Gastroesophageal sphincter (tissue), 3 donors: ENCODE measurements at regions not wholly inside any gene's neighbourhood (a gene's known extent, or its start where the extent isn't known, plus 50 kb on each side); places are given as distances from the start of the nearest gene placed in this dataset.

Experiments used
- EP300 ChIP-seq: sonication (generic); formaldehyde crosslinking; IDR thresholded peaks from one replicate; pipeline ENCODE4 v1.6.1; 2017; ENCODE audit warnings: antibody characterized with exemption, mild to moderate bottlenecking
- POLR2AphosphoS5 ChIP-seq: sonication (generic); formaldehyde crosslinking; IDR thresholded peaks from one replicate; pipeline ENCODE4 v1.6.1; 2017; ENCODE audit warnings: antibody characterized with exemption
- TF ChIP-seq, protein P1 (sequence below), 4 experiments: fragments of 200-600 bp in 2 of 4; fragments of 450-650 bp in 2 of 4; sonication (generic) in 1 of 4; IDR thresholded peaks; one replicate each; pipeline ENCODE4 v1.5.1; 2017 to 2019; ENCODE audit warnings: antibody characterized with exemption in 4 of 4, mild to moderate bottlenecking in 2 of 4, moderate library complexity in 2 of 4

- TF ChIP-seq, protein P1, sequence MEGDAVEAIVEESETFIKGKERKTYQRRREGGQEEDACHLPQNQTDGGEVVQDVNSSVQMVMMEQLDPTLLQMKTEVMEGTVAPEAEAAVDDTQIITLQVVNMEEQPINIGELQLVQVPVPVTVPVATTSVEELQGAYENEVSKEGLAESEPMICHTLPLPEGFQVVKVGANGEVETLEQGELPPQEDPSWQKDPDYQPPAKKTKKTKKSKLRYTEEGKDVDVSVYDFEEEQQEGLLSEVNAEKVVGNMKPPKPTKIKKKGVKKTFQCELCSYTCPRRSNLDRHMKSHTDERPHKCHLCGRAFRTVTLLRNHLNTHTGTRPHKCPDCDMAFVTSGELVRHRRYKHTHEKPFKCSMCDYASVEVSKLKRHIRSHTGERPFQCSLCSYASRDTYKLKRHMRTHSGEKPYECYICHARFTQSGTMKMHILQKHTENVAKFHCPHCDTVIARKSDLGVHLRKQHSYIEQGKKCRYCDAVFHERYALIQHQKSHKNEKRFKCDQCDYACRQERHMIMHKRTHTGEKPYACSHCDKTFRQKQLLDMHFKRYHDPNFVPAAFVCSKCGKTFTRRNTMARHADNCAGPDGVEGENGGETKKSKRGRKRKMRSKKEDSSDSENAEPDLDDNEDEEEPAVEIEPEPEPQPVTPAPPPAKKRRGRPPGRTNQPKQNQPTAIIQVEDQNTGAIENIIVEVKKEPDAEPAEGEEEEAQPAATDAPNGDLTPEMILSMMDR (IDR thresholded peaks at IDR 0.05) = no peak
- TF ChIP-seq POLR2AphosphoS5 (no peak), EP300 (no peak)
Observed at GRCh38 chr5:107306594-107306993, 364.1 kb downstream of the EFNA5 start.
